ENCODE measurements at regions not wholly inside any gene's neighbourhood (a gene's known extent, or its start where the extent isn't known, plus 50 kb on each side); places are given as distances from the start of the nearest gene placed in this dataset.

DNA sequence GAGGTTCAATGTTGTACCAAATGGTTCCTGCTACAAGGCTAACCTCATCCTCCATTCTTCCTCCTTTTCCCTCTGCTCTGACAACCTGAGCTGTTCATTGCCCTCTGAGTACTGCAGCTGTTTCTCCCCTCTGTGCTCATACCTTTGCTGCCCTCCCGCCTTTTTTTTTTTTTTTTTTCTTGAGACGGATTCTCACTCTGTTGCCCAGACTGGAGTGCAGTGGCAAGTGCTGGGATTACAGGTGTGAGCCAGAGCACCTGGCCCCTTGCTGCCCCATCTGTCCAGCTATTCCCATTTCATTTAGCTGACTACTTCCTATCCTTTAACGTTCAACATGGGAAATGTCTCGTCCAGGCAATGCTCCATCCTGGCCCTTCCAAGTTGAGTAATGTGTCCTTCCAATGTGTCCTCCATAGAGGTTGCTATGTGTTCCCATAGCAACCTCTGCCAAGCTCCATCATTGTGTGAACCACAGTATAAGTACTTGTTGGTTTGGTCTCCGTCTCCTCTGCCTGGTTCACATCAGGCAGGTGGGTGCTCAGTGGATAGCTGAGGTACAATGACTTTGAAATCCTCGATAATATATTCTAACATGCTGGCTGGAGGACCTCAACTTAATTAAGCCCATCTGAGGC lies 179.9 kb upstream of the ANKRD28 start:
- CTCF ChIA-PET = interaction anchor here (0.8 to 1.0 kb wide), 2 partner anchors 9 to 22 kb away, joined by 3 read pairs; no protein-coding TSS in a partner anchor
- Histone ChIP-seq H3K36me3 (ENCODE audit: control insufficient read depth, insufficient read depth, low read length) (no peaks in the 10 kb centered on the region), H2BK120ac (ENCODE audit: low read depth, low read length) (peak overlapping the region; percentile 54; the same call in 1 of the 2 replicates), H3K14ac (replicated peaks; ENCODE audit: low read depth, low read length) (peak overlapping the region; percentile 51; the same call in 1 of the 2 replicates), H2AFZ (replicated peaks; ENCODE audit: low read length, poor library complexity) (peak overlapping the region; percentile 47), H4K5ac (ENCODE audit: low read depth, low read length) (no peak overlapping the region), H2BK20ac (ENCODE audit: low read depth, low read length) (peak overlapping the region; percentile 81), H3K4ac (ENCODE audit: low read depth, low read length) (peak overlapping the region; percentile 32; the same call in 1 of the 2 replicates), H3K18ac (ENCODE audit: low read depth, low read length) (peak overlapping the region; percentile 67; the same call in 1 of the 2 replicates), H3K4me1 (ENCODE audit: control insufficient read depth, insufficient read depth, low read length) (peaks cover 5% of the 10 kb centered on the region; the same call in 1 of the 2 replicates), H2AK9ac (replicated peaks; ENCODE audit: low read depth, low read length, poor library complexity) (peak overlapping the region; percentile 30), H2BK15ac (ENCODE audit: low read depth, low read length) (no peak overlapping the region), H4K20me1 (ENCODE audit: insufficient read depth, low read length) (no peaks in the 10 kb centered on the region), H3K23ac (ENCODE audit: low read depth, low read length) (no peak overlapping the region), H3K9me3 (ENCODE audit: control insufficient read depth, insufficient read depth, low read length) (peaks cover 4% of the 10 kb centered on the region; the same call in 1 of the 2 replicates), H3K9me1 (ENCODE audit: insufficient read depth, low read length) (no peaks in the 10 kb centered on the region), H3K4me3 (ENCODE audit: insufficient read depth, low read depth, low read length) (no peak overlapping the region), H3K27me3 (ENCODE audit: control insufficient read depth, insufficient read depth, low read length) (no peaks in the 10 kb centered on the region), H4K91ac (ENCODE audit: insufficient read depth, low read depth, low read length) (no peak overlapping the region), H2AK5ac (ENCODE audit: low read depth, low read length) (0 out of 2 replicates have a peak overlapping the region, but pooled peaks have one; percentile 44), H2BK5ac (ENCODE audit: low read depth, low read length, poor library complexity, severe bottlenecking) (no peak overlapping the region), H3K79me1 (ENCODE audit: low read depth in 1 of 2, low read length in 2 of 2) (no peaks in the 10 kb centered on the region), H3K4me2 (ENCODE audit: low read depth, low read length) (no peak overlapping the region), H3K27ac (ENCODE audit: insufficient read depth, low read length) (no peak overlapping the region), H4K8ac (ENCODE audit: low read depth in 2 of 2, low read length in 2 of 2) (peak overlapping the region in 1 of 2 experiments; percentile 72; a peak in 1 of 4 replicates), H3K9ac (ENCODE audit: low read depth, low read length) (no peak overlapping the region), H3K56ac (ENCODE audit: extremely low read depth, insufficient read depth, low read length) (no peak overlapping the region)
- dilution Hi-C loops (cut with HindIII; ENCODE audit: low sequenced_read_pairs, unreplicated experiment) (no loop called here), in situ Hi-C loops (cut with MboI; ENCODE audit: low sequenced_read_pairs) (no loop called here), intact Hi-C loops (cut with micrococcal nuclease) (no loop called here)
- no TSS peak for BruUV-seq (replicated peaks)
- DNase-seq (no peak), ATAC-seq (ENCODE audit: low read depth) (no peak)
- WGBS, 2 experiments (ENCODE audit: extremely low coverage in 2 of 2, insufficient read length in 1 of 2) = no CpG with 5 or more reads among the region's 6 CpGs
- POLR2A ChIA-PET (ENCODE audit: unreplicated experiment) = interaction anchor here (0.6 kb wide), 1 partner anchor 158 kb away, joined by 3 read pairs; no protein-coding TSS in a partner anchor
- TF ChIP-seq POLR2A (IDR thresholded peaks at IDR 0.05; ENCODE audit: low read depth, low read length) = no peak
- TF ChIP-seq RCOR1 (IDR thresholded peaks at IDR 0.05; ENCODE audit: insufficient replicate concordance, low read length) = no peak
- TF ChIP-seq RAD21 (IDR thresholded peaks at IDR 0.05; ENCODE audit: low read length) = no peak
- no peak for TF ChIP-seq NFE2L2 (IDR thresholded peaks at IDR 0.05; ENCODE audit: low read depth, low read length)
- TF ChIP-seq MXI1 (IDR thresholded peaks at IDR 0.05; ENCODE audit: borderline replicate concordance, low read depth, low read length) = no peak
- no peak for TF ChIP-seq CEBPB (IDR thresholded peaks at IDR 0.05; ENCODE audit: low read depth, low read length)
- no peak for TF ChIP-seq ELK1 (IDR thresholded peaks at IDR 0.05; ENCODE audit: borderline replicate concordance, low read depth, low read length)
- TF ChIP-seq SMC3 (IDR thresholded peaks at IDR 0.05; ENCODE audit: low read depth, low read length) = no peak
- no peak for TF ChIP-seq RFX5 (IDR thresholded peaks at IDR 0.05; ENCODE audit: low read depth, low read length)
- TF ChIP-seq FOS (IDR thresholded peaks at IDR 0.05; ENCODE audit: low read depth, low read length) = no peak
- TF ChIP-seq USF2 (IDR thresholded peaks at IDR 0.05; ENCODE audit: low read depth, low read length) = no peak
- no peak for TF ChIP-seq CHD1 (IDR thresholded peaks at IDR 0.05; ENCODE audit: low read depth, low read length)
- no peak for TF ChIP-seq BHLHE40 (IDR thresholded peaks at IDR 0.05; ENCODE audit: low read depth, low read length)
- TF ChIP-seq MAFK (IDR thresholded peaks at IDR 0.05; ENCODE audit: low read depth, low read length) = no peak
- no peak for TF ChIP-seq CTCF (conservative IDR thresholded peaks at IDR 0.05; ENCODE audit: low read depth, low read length)

All from IMR-90 (cell line).